Endothelial cell of umbilical vein (primary cell): ENCODE measurements at regions not wholly inside any gene's neighbourhood (a gene's known extent, or its start where the extent isn't known, plus 50 kb on each side); places are given as distances from the start of the nearest gene placed in this dataset.
A peak's percentile ranks its signal among the peaks of the same experiment; 100 is the strongest.
"Not testable (repeated sequence)": the region's sequence is repeated elsewhere in the genome, so short reads cannot be mapped to it uniquely, and the experiment has no call there.

Experiments used
- BruUV-seq: library from RNA; stranded (reverse); fragments of 400-500 nt; replicated peaks from 2 replicates; lab custom pipeline; 2021; lab: Mats Ljungman, UMichigan
- CTCF ChIA-PET: fragments of 300-600, 350-600 bp; sonication (Branson Sonifier 250); formaldehyde crosslinking; loops from one replicate; lab custom pipeline; 2021; ENCODE audit warnings: antibody characterized with exemption, inconsistent platforms; lab: Charles Lee
- POLR2A ChIA-PET: fragments of 300-600, 350-600 bp; sonication (Branson Sonifier 250); formaldehyde crosslinking; loops from one replicate; lab custom pipeline; 2021; ENCODE audit warnings: antibody characterized with exemption, inconsistent platforms; lab: Charles Lee
- DNase-seq: peaks from one replicate; pipeline ENCODE4 v3.0.0-alpha.2; 2011; ENCODE audit warnings: low read depth, low spot score
- FAIRE-seq: peaks from 2 replicates; lab custom pipeline; 2011; peaks lifted over from hg19 to GRCh38; lab: Jason Lieb, UNC
- H2AFZ ChIP-seq: 2 replicates; pipeline ENCODE4 v1.6.0; 2012; ENCODE audit warnings: low read depth, low read length, control low read depth, inconsistent platforms
- H3K27ac ChIP-seq: 2 replicates; pipeline ENCODE4 v1.5.1; 2011; ENCODE audit warnings: low read depth, mild to moderate bottlenecking, control low read depth, low read length, moderate library complexity; ENCODE audit not compliant: insufficient read depth
- H3K27me3 ChIP-seq, 2 experiments: 2 replicates each; pipeline versions ENCODE4 v1.6.0 to v1.6.1; 2011; ENCODE audit warnings: low read length in 2 of 2, mixed read lengths in 1 of 2; ENCODE audit not compliant: control insufficient read depth in 2 of 2, insufficient read depth in 2 of 2
- H3K36me3 ChIP-seq, 2 experiments: 2 replicates in 1 of 2; 3 replicates in 1 of 2; pipeline ENCODE4 v1.5.1; 2011; ENCODE audit warnings: low read length in 2 of 2, mild to moderate bottlenecking in 1 of 2, moderate library complexity in 1 of 2; ENCODE audit not compliant: control insufficient read depth in 2 of 2, insufficient read depth in 2 of 2; ENCODE audit errors: extremely low read depth in 1 of 2
- H3K4me1 ChIP-seq: 3 replicates; pipeline ENCODE4 v1.5.1; 2011; ENCODE audit warnings: mild to moderate bottlenecking, low read length; ENCODE audit not compliant: control insufficient read depth, insufficient read depth; ENCODE audit errors: extremely low read depth
- H3K4me2 ChIP-seq: 2 replicates; pipeline ENCODE4 v1.6.1; 2011; ENCODE audit warnings: low read length, control low read depth, mixed read lengths; ENCODE audit not compliant: insufficient read depth
- H3K4me3 ChIP-seq, 3 experiments: fragments of 200-600 bp in 1 of 3; sonication (generic), shearing (Covaris generic) in 1 of 3; replicated peaks in 1 of 3; 2 replicates each; pipeline ENCODE4 v1.5.1; 2011 to 2016; ENCODE audit warnings: control low read depth in 3 of 3, low read length in 3 of 3, mild to moderate bottlenecking in 2 of 3, inconsistent platforms in 1 of 3, low read depth in 1 of 3, moderate library complexity in 1 of 3; ENCODE audit not compliant: insufficient read depth in 1 of 3
- H3K79me2 ChIP-seq: 2 replicates; pipeline ENCODE4 v1.6.0; 2012; ENCODE audit warnings: low read length, inconsistent platforms; ENCODE audit not compliant: control insufficient read depth, insufficient read depth
- H3K9ac ChIP-seq: replicated peaks from 2 replicates; pipeline ENCODE3; 2011; ENCODE audit warnings: low read length, control low read depth; ENCODE audit not compliant: insufficient read depth; ENCODE audit errors: extremely low read depth
- H3K9me1 ChIP-seq: replicated peaks from 3 replicates; pipeline ENCODE4 v1.6.0; 2011; ENCODE audit warnings: mild to moderate bottlenecking, low read length; ENCODE audit not compliant: control insufficient read depth, insufficient read depth; ENCODE audit errors: extremely low read depth
- H3K9me3 ChIP-seq: replicated peaks from 2 replicates; pipeline ENCODE4 v1.5.1; 2012; ENCODE audit warnings: low read length, inconsistent platforms; ENCODE audit not compliant: control insufficient read depth, insufficient read depth
- H4K20me1 ChIP-seq: replicated peaks from 2 replicates; pipeline ENCODE3; 2011; ENCODE audit warnings: mild to moderate bottlenecking, low read length; ENCODE audit not compliant: control insufficient read depth, insufficient read depth; ENCODE audit errors: extremely low read depth
- CTCF ChIP-seq, 2 donors: IDR thresholded peaks; 1 replicate in 1 of 2; 2 replicates in 1 of 2; pipeline ENCODE4 v1.5.1; 2011; ENCODE audit warnings: low read length in 2 of 2, mild to moderate bottlenecking in 2 of 2, moderate library complexity in 2 of 2, control low read depth in 1 of 2, inconsistent platforms in 1 of 2, low read depth in 1 of 2; ENCODE audit not compliant: insufficient read depth in 1 of 2; ENCODE audit errors: extremely low read depth in 1 of 2
- dilution Hi-C: fragments of 300-500 bp; cut with MboI; formaldehyde crosslinking; loops from one replicate; pipeline ENCODE4 v1.15.0; 2019; ENCODE audit warnings: low sequenced_read_pairs; ENCODE audit not compliant: extremely low pct_ligation_motif_present
- intact Hi-C: fragments of 100-400 bp; cut with micrococcal nuclease; formaldehyde crosslinking; loops from one replicate; pipeline ENCODE4 v1.10.0; 2022

- H3K27me3 ChIP-seq, dilution Hi-C loops, H3K36me3 ChIP-seq, H3K9me1 ChIP-seq, BruUV-seq, H3K79me2 ChIP-seq, H3K4me2 ChIP-seq, H3K4me3 ChIP-seq, H3K27ac ChIP-seq, H3K9ac ChIP-seq, POLR2A ChIA-PET, intact Hi-C loops, DNase-seq, H4K20me1 ChIP-seq, H3K9me3 ChIP-seq, H2AFZ ChIP-seq, H3K4me1 ChIP-seq, CTCF ChIA-PET: not testable (repeated sequence)
- TF ChIP-seq CTCF (IDR thresholded peaks at IDR 0.05; ENCODE audit: extremely low read depth in 1 of 2, insufficient read depth in 1 of 2, low read depth in 1 of 2, low read length in 2 of 2) = peak in 1 of 2 donors; percentile 23
- FAIRE-seq = peak; percentile 89
These were observed 186.8 kb downstream of the ATP6V0E2 start for GRCh38 chr7:150060259-150061221.

GRCh38 chr7:150063195-150063594, 189.4 kb downstream of the ATP6V0E2 start:
- H3K9ac ChIP-seq, H3K9me1 ChIP-seq, dilution Hi-C loops, H3K79me2 ChIP-seq, FAIRE-seq, intact Hi-C loops, DNase-seq, CTCF ChIA-PET, H3K4me3 ChIP-seq, H3K4me2 ChIP-seq, H3K27me3 ChIP-seq, H3K27ac ChIP-seq, H4K20me1 ChIP-seq, POLR2A ChIA-PET, H3K9me3 ChIP-seq, H3K36me3 ChIP-seq, BruUV-seq, H3K4me1 ChIP-seq, H2AFZ ChIP-seq: not testable (repeated sequence)

GRCh38 chr7:150069555-150070313, 196.0 kb downstream of the ATP6V0E2 start:
- H3K9me3 ChIP-seq, H3K79me2 ChIP-seq, BruUV-seq, H2AFZ ChIP-seq, dilution Hi-C loops, intact Hi-C loops, FAIRE-seq, H3K9ac ChIP-seq, H3K4me1 ChIP-seq, H3K4me3 ChIP-seq, H3K9me1 ChIP-seq, DNase-seq, H3K27me3 ChIP-seq, CTCF ChIA-PET, H3K27ac ChIP-seq, POLR2A ChIA-PET, H4K20me1 ChIP-seq, H3K36me3 ChIP-seq, H3K4me2 ChIP-seq: not testable (repeated sequence)
